ENCODE measurements at regions not wholly inside any gene's neighbourhood (a gene's known extent, or its start where the extent isn't known, plus 50 kb on each side); places are given as distances from the start of the nearest gene placed in this dataset.

DNA sequence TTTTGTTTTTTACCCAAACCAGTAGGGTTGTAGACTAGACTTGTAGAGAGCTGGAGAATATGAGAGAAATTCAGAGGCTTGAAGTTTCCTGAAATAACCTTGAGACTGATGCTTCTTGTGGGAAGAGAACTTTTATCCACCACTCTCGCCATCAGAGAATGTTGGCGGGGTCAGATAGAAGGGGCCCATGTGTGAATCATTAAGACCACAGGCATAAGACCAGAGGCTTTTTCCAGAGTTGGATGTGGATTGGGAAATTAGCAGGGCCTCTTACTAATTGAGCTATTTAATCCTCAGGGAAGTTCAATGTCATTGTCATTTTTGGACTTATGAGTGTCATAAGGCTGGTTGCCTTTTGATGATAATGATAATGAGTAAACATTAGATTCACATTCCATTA lies 246.9 kb upstream of the THRB start:
- H3K4me3 ChIP-seq (ENCODE audit: low read length) = no peak overlapping the region
- TF ChIP-seq, protein P1, sequence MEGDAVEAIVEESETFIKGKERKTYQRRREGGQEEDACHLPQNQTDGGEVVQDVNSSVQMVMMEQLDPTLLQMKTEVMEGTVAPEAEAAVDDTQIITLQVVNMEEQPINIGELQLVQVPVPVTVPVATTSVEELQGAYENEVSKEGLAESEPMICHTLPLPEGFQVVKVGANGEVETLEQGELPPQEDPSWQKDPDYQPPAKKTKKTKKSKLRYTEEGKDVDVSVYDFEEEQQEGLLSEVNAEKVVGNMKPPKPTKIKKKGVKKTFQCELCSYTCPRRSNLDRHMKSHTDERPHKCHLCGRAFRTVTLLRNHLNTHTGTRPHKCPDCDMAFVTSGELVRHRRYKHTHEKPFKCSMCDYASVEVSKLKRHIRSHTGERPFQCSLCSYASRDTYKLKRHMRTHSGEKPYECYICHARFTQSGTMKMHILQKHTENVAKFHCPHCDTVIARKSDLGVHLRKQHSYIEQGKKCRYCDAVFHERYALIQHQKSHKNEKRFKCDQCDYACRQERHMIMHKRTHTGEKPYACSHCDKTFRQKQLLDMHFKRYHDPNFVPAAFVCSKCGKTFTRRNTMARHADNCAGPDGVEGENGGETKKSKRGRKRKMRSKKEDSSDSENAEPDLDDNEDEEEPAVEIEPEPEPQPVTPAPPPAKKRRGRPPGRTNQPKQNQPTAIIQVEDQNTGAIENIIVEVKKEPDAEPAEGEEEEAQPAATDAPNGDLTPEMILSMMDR (conservative IDR thresholded peaks at IDR 0.05; ENCODE audit: low read length) = no peak
- DNase-seq (ENCODE audit: low read depth) = no peak

DNA sequence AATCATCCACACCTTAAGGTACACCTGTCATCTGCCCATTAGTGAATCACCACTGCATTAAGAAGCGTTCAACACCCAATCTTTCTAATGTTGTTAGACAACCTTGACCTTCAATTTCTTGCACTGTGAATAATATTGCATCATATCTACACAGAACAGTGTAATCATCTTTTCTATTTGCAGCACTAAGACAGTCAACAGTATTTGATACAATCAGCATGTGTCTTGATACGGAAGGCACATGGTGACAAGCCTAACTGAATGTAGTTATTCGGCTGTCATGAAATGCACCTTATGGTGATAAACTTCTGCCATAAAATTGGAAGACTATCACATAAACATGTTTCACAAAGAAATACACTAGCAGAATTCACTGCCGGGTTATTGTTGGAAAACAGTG lies 253.9 kb upstream of the THRB start:
- no peak for DNase-seq (ENCODE audit: low read depth)
- TF ChIP-seq, protein P1 (conservative IDR thresholded peaks at IDR 0.05; ENCODE audit: low read length) = no peak
- H3K4me3 ChIP-seq (ENCODE audit: low read length) = no peak overlapping the region

DNA sequence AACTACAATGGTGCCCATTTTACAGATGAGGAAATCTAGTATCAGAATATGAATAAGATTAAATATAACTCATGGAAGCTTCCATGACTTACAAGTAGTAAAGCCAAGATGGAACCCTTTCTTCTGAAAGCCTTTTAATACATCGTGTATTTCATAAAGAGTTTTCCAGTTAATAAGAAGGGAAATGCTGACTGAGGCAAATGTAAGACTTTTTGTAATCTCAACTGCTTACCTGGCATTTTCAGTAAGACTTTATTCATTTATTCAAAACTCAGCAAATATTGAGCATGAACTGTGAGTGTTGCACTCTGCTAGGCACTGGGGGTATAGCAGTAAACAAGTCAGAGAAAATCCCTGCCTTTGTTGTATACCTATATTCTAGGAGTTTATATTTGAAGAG lies 256.4 kb upstream of the THRB start:
- TF ChIP-seq, protein P1 (conservative IDR thresholded peaks at IDR 0.05; ENCODE audit: low read length) = no peak
- no peak overlapping the region for H3K4me3 ChIP-seq (ENCODE audit: low read length)
- DNase-seq (ENCODE audit: low read depth) = no peak

DNA sequence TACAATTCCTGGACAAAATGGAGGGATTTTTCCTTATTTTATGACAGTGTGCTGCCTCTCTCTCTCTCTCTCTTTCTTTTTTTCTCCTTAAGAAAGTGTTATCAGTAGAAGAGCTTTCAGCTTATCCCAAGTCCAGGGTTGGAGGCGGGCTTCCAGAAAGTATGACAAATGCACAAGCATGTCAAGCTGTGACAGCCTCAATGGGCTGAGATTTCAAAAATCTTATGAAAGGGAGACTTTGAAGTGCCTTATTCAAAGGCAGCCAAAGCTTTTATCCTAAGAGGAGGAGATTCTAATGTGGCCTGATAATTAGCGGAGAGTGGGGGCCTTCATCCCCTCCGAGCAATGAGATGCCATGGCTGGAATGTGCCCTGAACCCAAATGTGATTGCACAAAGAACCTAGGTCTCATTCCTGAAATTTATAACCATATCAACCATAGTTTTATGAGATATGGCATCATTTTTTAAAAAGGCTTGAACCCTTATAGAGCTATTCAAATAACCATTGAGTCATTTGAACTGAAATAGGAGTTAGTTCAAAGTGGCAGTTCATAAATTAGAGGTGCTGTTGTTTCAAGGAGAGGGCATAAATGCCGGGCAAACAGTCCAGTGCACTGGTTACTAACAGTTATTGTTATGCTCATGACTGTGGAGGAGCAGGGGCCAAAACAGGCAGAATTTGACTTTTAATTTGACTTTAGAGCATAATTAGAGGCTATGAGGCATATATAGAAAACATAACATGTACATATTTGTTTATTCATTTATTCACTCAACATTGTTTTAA lies 261.6 kb upstream of the THRB start:
- no peak overlapping the region for H3K4me3 ChIP-seq (ENCODE audit: low read length)
- DNase-seq (ENCODE audit: low read depth) = no peak
- TF ChIP-seq, protein P1 (conservative IDR thresholded peaks at IDR 0.05; ENCODE audit: low read length) = no peak

DNA sequence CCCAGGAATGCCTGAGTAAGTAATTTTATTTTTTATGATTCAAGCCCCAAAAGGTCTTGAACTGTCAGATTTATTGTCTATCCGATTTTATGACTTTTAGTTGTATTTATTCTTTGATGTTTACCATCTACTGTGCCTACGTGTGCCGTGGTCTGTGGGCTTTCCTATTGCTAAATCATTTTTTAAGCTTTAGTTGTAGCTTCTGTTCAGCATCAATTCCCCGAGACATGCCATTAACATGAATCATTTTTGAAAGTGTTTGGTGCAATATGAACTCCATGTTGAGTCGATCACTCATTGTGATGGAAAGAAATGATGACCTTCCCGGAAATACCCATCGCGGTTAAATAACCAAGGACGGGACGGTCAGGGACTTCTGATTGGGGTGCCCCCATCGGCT lies 268.7 kb upstream of the THRB start:
- TF ChIP-seq, protein P1 (conservative IDR thresholded peaks at IDR 0.05; ENCODE audit: low read length) = no peak
- H3K4me3 ChIP-seq (ENCODE audit: low read length) = no peak overlapping the region
- peak; percentile 11 for DNase-seq (ENCODE audit: low read depth)

DNA sequence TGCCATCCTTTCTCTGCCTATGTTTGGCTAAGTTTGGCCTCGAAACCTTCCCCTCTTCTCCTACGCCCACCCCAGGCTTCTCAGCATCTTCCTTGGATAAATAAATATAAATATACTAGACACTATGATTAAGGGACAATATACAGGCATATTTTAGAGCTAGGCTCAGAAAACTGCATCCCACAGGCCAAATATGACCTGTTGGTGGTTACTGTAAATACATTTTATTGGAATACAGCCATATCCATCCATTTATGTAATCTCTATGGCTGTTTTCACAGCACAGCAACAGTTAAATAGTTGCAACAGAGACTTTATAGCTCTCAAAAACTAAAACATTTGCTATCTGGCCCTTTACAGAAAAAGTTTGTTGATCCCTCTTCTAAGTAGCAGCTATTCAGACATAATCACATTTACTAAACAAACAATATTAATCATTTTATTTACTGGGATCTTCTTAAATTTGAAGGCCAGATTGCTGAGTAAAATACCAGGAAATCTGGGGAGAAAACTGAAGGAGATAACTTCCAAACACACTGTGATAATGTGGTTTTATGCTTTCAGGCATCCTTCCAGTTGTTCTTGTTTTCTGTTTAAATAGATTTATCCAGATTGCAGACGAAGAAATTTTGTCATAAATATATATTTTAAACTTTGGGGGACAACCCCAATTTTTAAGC lies 269.7 kb upstream of the THRB start:
- TF ChIP-seq, protein P1 (conservative IDR thresholded peaks at IDR 0.05; ENCODE audit: low read length) = no peak
- no peak for DNase-seq (ENCODE audit: low read depth)
- no peak overlapping the region for H3K4me3 ChIP-seq (ENCODE audit: low read length)

DNA sequence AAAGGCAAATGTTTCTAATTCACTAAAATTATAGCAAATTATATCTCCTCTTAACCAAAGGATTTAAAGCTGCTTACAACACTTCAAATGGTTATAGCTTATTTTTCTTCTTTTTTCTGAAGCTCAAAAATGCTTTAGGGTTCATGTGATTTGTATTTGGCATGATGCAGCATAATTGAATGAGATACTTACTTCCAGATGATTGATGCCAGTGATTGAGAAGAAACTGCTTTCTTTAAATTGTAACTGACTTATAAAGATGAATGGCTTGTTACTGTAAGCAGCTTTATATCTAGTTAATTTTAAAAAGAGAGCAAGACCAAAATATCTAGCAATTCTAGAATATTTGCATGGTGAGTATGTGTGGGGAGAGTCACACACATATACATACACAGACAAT lies 270.7 kb upstream of the THRB start:
- no peak for DNase-seq (ENCODE audit: low read depth)
- TF ChIP-seq, protein P1 (conservative IDR thresholded peaks at IDR 0.05; ENCODE audit: low read length) = no peak
- H3K4me3 ChIP-seq (ENCODE audit: low read length) = no peak overlapping the region

Measured in AG10803 (cell line).